ENCODE measurements at regions not wholly inside any gene's neighbourhood (a gene's known extent, or its start where the extent isn't known, plus 50 kb on each side); places are given as distances from the start of the nearest gene placed in this dataset.

DNA sequence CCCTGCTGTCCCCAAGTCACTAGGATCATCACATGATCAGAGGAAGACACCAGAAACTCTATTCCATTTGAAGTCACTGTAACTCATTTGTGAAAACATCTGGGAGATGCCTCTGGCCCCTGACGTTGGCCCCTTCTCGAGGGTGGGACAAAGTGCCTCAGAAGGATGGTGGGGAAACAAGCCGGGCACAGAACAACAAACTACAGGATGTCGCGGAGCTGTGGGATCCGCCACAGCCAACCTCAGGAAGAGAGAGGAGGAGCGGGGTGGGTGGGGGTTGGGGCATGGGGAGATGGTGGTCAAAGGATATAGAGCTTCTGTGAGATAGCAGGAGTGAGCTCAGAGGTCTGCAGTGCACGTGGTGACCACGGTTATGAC is 265.6 kb upstream of the TCERG1L start:
- TF ChIP-seq POLR2A (IDR thresholded peaks at IDR 0.05) (no peak), EP300 (IDR thresholded peaks at IDR 0.05) (no peak)
- TF ChIP-seq, protein P1, sequence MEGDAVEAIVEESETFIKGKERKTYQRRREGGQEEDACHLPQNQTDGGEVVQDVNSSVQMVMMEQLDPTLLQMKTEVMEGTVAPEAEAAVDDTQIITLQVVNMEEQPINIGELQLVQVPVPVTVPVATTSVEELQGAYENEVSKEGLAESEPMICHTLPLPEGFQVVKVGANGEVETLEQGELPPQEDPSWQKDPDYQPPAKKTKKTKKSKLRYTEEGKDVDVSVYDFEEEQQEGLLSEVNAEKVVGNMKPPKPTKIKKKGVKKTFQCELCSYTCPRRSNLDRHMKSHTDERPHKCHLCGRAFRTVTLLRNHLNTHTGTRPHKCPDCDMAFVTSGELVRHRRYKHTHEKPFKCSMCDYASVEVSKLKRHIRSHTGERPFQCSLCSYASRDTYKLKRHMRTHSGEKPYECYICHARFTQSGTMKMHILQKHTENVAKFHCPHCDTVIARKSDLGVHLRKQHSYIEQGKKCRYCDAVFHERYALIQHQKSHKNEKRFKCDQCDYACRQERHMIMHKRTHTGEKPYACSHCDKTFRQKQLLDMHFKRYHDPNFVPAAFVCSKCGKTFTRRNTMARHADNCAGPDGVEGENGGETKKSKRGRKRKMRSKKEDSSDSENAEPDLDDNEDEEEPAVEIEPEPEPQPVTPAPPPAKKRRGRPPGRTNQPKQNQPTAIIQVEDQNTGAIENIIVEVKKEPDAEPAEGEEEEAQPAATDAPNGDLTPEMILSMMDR (IDR thresholded peaks at IDR 0.05): no peak
- Histone ChIP-seq H3K27me3 (no peaks in the 10 kb centered on the region), H3K27ac (no peak overlapping the region), H3K36me3 (no peaks in the 10 kb centered on the region), H3K4me1 (ENCODE audit: insufficient read depth) (no peaks in the 10 kb centered on the region), H3K9me3 (no peaks in the 10 kb centered on the region), H3K4me3 (no peak overlapping the region)
- DNase-seq: no peak
- intact Hi-C loops (cut with DNase I): no loop called here
- WGBS, 3 donors: 75 to 82% (median 82%) methylated on average over 9 of the region's 9 CpGs

DNA sequence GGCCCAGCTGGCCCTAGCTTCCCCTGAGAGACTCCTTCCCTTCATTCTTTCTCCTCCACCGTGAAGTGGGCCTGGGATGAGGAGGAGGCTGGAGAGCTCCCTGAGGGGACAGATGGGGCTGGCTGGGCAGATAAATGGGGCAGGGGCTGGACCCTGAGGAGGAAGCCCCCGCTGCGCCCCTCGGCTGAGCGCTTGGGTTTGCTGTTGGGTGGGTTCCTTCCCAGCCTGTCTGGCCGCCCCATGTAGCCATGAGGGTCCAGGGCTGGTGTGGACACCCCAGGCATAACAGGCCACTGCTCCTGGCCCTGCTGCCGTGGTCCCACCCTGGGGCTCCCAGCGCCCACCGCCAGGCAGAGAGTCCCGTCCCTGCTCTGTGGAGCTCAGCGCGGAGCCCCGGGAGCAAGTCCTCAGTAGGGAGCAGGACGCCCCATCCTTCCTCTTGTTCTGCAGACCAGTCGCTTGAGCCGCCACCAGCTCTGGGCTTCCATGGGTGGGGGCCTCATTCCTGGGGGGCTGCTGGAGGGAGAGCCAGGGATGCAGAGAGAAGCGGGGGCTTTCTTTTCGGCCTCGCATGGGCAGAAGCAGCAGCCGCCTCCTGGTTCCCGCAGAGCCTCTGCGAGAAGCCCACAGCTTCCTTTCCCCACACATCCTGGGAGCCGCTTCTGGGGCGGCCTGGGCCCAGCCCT is 266.4 kb upstream of the TCERG1L start:
- DNase-seq: no peak
- WGBS, 3 donors: 83 to 92% (median 89%) methylated on average over 22 to 24 of the region's 24 CpGs
- Histone ChIP-seq H3K27me3 (no peaks in the 10 kb centered on the region), H3K27ac (no peak overlapping the region), H3K36me3 (no peaks in the 10 kb centered on the region), H3K4me1 (ENCODE audit: insufficient read depth) (no peaks in the 10 kb centered on the region), H3K9me3 (no peaks in the 10 kb centered on the region), H3K4me3 (no peak overlapping the region)
- intact Hi-C loops (cut with DNase I): no loop called here
- TF ChIP-seq POLR2A (IDR thresholded peaks at IDR 0.05): no peak
- TF ChIP-seq EP300 (IDR thresholded peaks at IDR 0.05): no peak
- TF ChIP-seq, protein P1 (IDR thresholded peaks at IDR 0.05): no peak

DNA sequence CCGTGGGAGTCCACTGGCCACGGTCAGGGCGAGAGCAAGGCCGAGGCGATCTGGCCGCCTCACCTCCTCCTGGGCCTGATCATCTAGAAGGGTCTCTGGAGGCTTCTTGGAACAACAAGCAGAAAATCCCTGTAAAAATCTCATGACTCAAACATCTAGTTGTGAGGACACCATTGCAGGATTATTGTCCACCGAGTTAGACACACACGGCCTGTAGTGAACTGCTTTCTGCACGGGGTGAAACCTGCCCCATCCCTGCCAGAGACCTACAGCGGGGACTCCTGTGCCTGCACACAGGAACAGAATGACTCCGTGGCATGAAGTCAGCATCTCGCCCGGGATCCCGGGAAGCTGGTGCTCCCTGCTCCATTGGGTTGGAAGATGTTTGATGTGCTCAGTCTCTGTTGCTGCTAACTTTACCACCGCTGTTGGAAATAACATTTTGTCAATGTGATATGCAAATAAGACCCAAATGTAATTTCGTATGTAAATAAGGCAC is 267.0 kb upstream of the TCERG1L start:
- no peaks in the 10 kb centered on the region for H3K27me3 ChIP-seq
- TF ChIP-seq POLR2A (IDR thresholded peaks at IDR 0.05) (no peak), EP300 (IDR thresholded peaks at IDR 0.05) (no peak)
- TF ChIP-seq, protein P1 (IDR thresholded peaks at IDR 0.05): no peak
- H3K27ac ChIP-seq: no peak overlapping the region
- no peaks in the 10 kb centered on the region for H3K4me1 ChIP-seq (ENCODE audit: insufficient read depth)
- H3K36me3 ChIP-seq: no peaks in the 10 kb centered on the region
- 72 to 84% (median 80%) methylated on average over 16 of the region's 16 CpGs for WGBS, 3 donors
- H3K9me3 ChIP-seq: no peaks in the 10 kb centered on the region
- intact Hi-C loops (cut with DNase I): no loop called here
- H3K4me3 ChIP-seq: no peak overlapping the region
- DNase-seq: no peak

DNA sequence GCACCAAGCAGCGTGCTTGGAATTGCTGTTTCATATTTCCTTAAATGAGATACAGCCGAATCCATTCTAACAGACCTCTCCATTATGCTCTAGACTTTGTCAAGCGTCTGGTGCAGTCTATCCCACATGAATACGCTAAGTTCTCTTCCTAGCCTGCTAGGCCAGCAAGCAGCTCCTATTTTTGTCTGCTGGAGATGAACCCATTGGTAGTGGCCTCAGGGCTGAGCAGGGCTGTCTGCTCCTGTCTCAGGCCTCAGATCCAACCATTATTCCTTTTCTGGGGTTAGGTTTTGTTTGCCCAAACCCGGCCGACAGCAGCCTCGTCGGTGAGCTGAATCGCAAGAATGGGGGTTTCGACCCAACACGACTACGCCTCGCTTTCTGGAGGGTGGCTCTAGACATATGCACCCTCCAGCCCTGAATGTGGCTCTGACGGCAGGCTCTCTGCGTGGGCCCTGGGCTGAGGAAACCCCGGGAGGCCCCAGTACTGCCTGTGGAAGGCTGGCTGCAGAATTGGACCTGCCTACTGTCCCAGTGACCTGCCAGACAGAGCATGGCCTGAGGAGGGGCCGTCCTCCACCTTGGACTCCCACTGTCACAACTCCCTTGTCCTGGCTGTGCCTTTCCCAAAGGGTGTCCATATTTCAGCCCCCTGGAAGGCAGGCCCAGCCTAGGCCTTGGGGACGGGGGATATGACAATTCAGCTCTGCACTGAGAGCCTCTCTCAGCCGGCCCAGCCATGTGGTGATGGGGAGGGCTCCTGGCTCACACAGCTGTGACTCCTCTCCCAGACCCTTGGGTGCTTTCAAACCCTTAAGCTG is 267.9 kb upstream of the TCERG1L start:
- WGBS, 3 donors: 81 to 88% (median 85%) methylated on average over 19 of the region's 19 CpGs
- Histone ChIP-seq H3K36me3 (no peaks in the 10 kb centered on the region), H3K27me3 (no peaks in the 10 kb centered on the region), H3K27ac (no peak overlapping the region), H3K4me1 (ENCODE audit: insufficient read depth) (no peaks in the 10 kb centered on the region), H3K9me3 (no peaks in the 10 kb centered on the region), H3K4me3 (no peak overlapping the region)
- TF ChIP-seq, protein P1 (IDR thresholded peaks at IDR 0.05): no peak
- TF ChIP-seq POLR2A (IDR thresholded peaks at IDR 0.05): no peak
- TF ChIP-seq EP300 (IDR thresholded peaks at IDR 0.05): no peak
- DNase-seq: no peak
- intact Hi-C loops (cut with DNase I): no loop called here
